DND-41 (cell line): ENCODE measurements at regions not wholly inside any gene's neighbourhood (a gene's known extent, or its start where the extent isn't known, plus 50 kb on each side); places are given as distances from the start of the nearest gene placed in this dataset.

Experiments used
- EZH2 ChIP-seq: IDR thresholded peaks from 3 replicates; pipeline ENCODE4 v1.6.1; 2012; ENCODE audit warnings: borderline replicate concordance, low read depth, mild to moderate bottlenecking, moderate library complexity, low read length, inconsistent platforms; ENCODE audit not compliant: severe bottlenecking
- TF ChIP-seq, protein P1 (sequence below): IDR thresholded peaks from 2 replicates; pipeline ENCODE4 v1.5.1; 2012; ENCODE audit warnings: borderline replicate concordance, low read length, moderate library complexity, mild to moderate bottlenecking; ENCODE audit not compliant: poor library complexity, severe bottlenecking; ENCODE audit errors: extremely low read depth

DNA sequence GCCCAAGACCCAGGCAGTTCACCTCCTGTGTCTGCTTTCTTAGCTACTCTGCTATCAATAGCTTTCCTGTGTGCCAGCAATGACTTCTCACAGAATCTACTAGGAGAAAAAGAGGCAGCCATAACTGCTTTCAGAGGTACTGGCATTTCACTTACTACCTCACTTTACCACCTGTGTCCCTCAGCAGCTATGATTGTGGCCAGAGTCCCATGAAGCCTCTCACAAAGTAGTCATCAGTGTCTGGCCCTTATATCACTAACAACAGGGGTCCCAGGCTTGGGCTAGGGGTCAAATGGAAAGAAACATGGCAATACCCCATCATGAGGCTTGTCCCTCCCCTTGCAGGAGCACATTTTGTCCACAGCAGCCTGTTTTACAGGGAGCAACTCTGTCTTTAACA is 62.7 kb upstream of the EPS8L3 start:
- TF ChIP-seq, protein P1, sequence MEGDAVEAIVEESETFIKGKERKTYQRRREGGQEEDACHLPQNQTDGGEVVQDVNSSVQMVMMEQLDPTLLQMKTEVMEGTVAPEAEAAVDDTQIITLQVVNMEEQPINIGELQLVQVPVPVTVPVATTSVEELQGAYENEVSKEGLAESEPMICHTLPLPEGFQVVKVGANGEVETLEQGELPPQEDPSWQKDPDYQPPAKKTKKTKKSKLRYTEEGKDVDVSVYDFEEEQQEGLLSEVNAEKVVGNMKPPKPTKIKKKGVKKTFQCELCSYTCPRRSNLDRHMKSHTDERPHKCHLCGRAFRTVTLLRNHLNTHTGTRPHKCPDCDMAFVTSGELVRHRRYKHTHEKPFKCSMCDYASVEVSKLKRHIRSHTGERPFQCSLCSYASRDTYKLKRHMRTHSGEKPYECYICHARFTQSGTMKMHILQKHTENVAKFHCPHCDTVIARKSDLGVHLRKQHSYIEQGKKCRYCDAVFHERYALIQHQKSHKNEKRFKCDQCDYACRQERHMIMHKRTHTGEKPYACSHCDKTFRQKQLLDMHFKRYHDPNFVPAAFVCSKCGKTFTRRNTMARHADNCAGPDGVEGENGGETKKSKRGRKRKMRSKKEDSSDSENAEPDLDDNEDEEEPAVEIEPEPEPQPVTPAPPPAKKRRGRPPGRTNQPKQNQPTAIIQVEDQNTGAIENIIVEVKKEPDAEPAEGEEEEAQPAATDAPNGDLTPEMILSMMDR: no peak
- no peak for TF ChIP-seq EZH2
